ENCODE measurements at regions not wholly inside any gene's neighbourhood (a gene's known extent, or its start where the extent isn't known, plus 50 kb on each side); places are given as distances from the start of the nearest gene placed in this dataset.

DNA sequence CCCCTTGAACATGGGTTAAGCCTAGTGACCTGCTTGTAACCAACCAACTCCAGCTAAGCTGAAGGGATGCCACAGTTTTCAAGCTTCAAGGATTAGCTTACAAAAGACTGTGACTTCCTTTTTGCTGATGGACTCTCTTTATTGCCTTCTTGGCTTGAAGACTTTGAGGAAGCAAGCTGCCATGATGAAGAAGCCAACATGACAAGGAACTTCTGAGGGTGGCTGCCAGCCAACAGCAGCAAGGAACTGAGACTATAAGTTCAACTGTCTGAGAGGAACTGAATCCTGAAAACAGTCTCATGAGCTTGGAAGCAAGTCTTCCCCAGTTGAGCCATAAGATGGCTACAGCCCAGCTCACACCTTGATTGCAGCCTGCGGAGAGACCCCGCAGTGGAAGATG lies 116.1 kb upstream of the TAF11L2 start:
- TF ChIP-seq, protein P1, sequence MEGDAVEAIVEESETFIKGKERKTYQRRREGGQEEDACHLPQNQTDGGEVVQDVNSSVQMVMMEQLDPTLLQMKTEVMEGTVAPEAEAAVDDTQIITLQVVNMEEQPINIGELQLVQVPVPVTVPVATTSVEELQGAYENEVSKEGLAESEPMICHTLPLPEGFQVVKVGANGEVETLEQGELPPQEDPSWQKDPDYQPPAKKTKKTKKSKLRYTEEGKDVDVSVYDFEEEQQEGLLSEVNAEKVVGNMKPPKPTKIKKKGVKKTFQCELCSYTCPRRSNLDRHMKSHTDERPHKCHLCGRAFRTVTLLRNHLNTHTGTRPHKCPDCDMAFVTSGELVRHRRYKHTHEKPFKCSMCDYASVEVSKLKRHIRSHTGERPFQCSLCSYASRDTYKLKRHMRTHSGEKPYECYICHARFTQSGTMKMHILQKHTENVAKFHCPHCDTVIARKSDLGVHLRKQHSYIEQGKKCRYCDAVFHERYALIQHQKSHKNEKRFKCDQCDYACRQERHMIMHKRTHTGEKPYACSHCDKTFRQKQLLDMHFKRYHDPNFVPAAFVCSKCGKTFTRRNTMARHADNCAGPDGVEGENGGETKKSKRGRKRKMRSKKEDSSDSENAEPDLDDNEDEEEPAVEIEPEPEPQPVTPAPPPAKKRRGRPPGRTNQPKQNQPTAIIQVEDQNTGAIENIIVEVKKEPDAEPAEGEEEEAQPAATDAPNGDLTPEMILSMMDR (IDR thresholded peaks at IDR 0.05; ENCODE audit: low read depth, low read length), result no peak
- TF ChIP-seq POLR2A (IDR thresholded peaks at IDR 0.05; ENCODE audit: extremely low read depth, insufficient read length) (no peak), MYC (IDR thresholded peaks at IDR 0.05; ENCODE audit: low read depth, low read length) (no peak)
- TF ChIP-seq, protein P2, sequence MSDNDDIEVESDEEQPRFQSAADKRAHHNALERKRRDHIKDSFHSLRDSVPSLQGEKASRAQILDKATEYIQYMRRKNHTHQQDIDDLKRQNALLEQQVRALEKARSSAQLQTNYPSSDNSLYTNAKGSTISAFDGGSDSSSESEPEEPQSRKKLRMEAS (IDR thresholded peaks at IDR 0.05; ENCODE audit: low read depth, low read length), result 0 out of 2 replicates have a peak, but pooled peaks have one; percentile 45

Measured in NB4 (cell line).